Osteoblast (primary cell): ENCODE measurements at regions not wholly inside any gene's neighbourhood (a gene's known extent, or its start where the extent isn't known, plus 50 kb on each side); places are given as distances from the start of the nearest gene placed in this dataset.

Experiments used
- DNase-seq: peaks from one replicate; pipeline ENCODE4 v3.0.0; 2011; ENCODE audit warnings: low spot score, mixed read lengths; ENCODE audit not compliant: insufficient read length; ENCODE audit errors: missing footprints
- H2AFZ ChIP-seq: 2 replicates; pipeline ENCODE4 v1.6.0; 2011; ENCODE audit warnings: mild to moderate bottlenecking, low read length
- H3K27ac ChIP-seq: 2 replicates; pipeline ENCODE4 v1.5.1; 2011; ENCODE audit warnings: mild to moderate bottlenecking, low read depth, low read length, moderate library complexity
- H3K27me3 ChIP-seq: 2 replicates; pipeline ENCODE4 v1.6.0; 2012; ENCODE audit warnings: mild to moderate bottlenecking, control low read depth, inconsistent platforms, low read length, moderate library complexity; ENCODE audit not compliant: insufficient read depth
- H3K36me3 ChIP-seq: 2 replicates; pipeline ENCODE4 v1.5.1; 2011; ENCODE audit warnings: mild to moderate bottlenecking, low read length, control low read depth, moderate library complexity; ENCODE audit not compliant: insufficient read depth
- H3K4me1 ChIP-seq: 2 replicates; pipeline ENCODE4 v1.5.1; 2011; ENCODE audit warnings: mild to moderate bottlenecking, low read length, control low read depth, moderate library complexity; ENCODE audit not compliant: insufficient read depth
- H3K4me2 ChIP-seq: 2 replicates; pipeline ENCODE4 v1.6.0; 2011; ENCODE audit warnings: mild to moderate bottlenecking, low read length; ENCODE audit not compliant: insufficient read depth
- H3K4me3 ChIP-seq: fragments of 200-600 bp; sonication (generic); 3 replicates; pipeline ENCODE4 v1.5.1; 2012; ENCODE audit warnings: mild to moderate bottlenecking, low read length, inconsistent platforms; ENCODE audit not compliant: insufficient read depth
- H3K79me2 ChIP-seq: 2 replicates; pipeline ENCODE4 v1.6.0; 2012; ENCODE audit warnings: mild to moderate bottlenecking, low read length, control low read depth, inconsistent platforms; ENCODE audit not compliant: insufficient read depth
- H3K9me3 ChIP-seq: 2 replicates; pipeline ENCODE4 v1.5.1; 2011; ENCODE audit warnings: low read depth, low read length, control low read depth
- H4K20me1 ChIP-seq: 2 replicates; pipeline ENCODE4 v1.6.0; 2012; ENCODE audit warnings: mild to moderate bottlenecking, low read length, control low read depth; ENCODE audit not compliant: insufficient read depth
- TF ChIP-seq, protein P1 (sequence below): IDR thresholded peaks from 2 replicates; pipeline ENCODE4 v1.5.1; 2011; ENCODE audit warnings: mild to moderate bottlenecking, low read depth, low read length, moderate library complexity; ENCODE audit errors: extremely low read depth

DNA sequence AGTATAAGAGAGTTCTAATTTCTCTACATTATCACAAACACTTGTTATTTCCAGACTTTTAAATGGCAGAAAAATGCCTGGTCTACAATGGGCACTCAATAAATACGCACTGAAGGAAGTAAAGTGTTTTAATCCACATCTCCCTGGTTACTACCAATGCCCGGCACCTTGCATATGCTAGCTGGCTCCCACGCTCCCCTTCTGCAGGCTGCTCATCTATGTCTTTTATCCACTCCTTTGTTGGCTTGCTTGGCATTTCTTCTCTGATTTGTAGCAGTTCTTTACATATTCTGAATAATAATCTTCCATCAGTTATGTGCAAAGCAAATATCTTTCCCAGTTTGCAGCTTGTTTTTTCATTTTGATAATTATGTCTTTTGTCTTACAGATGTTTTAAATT lies 74.6 kb upstream of the PRR23E start:
- Histone ChIP-seq H3K4me1 (no peaks in the 10 kb centered on the region), H3K79me2 (no peaks in the 10 kb centered on the region)

DNA sequence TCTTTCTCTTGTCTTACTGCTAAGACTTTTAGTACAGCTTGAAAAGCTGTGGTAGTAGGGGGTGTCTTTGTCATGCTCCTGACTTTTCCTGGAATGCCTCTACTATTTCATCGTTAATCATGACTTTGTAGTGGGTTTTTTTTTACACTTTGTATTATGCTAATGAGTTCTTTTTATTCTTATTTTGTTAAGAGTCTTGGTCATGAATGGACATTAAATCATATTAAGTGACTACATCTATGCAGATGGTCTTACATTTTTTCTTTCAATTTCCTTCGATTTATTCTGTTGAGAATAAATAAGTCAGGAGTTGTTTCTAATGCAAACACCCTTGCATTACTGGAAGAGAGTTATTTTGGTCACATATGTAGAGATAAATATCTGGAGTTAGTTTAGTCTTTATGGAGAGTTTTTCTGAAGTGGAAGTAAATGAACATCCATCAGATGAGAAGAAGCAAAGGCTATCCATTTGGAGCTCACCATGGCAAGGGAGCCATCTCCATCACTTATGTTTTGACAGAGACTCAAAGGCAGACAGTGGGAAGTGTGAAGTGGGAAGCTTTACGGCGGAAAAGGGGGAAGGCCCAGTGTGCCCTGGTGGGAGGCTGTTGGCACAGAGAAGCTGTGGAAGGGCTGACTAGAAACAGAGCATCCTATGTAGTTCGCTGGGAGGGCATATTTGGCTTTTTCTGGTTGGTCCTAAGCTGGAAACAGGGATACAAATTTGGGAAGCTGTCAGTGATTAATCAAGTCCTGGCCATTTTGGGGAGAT lies 73.1 kb upstream of the PRR23E start:
- H3K4me3 ChIP-seq: no peak overlapping the region
- TF ChIP-seq, protein P1, sequence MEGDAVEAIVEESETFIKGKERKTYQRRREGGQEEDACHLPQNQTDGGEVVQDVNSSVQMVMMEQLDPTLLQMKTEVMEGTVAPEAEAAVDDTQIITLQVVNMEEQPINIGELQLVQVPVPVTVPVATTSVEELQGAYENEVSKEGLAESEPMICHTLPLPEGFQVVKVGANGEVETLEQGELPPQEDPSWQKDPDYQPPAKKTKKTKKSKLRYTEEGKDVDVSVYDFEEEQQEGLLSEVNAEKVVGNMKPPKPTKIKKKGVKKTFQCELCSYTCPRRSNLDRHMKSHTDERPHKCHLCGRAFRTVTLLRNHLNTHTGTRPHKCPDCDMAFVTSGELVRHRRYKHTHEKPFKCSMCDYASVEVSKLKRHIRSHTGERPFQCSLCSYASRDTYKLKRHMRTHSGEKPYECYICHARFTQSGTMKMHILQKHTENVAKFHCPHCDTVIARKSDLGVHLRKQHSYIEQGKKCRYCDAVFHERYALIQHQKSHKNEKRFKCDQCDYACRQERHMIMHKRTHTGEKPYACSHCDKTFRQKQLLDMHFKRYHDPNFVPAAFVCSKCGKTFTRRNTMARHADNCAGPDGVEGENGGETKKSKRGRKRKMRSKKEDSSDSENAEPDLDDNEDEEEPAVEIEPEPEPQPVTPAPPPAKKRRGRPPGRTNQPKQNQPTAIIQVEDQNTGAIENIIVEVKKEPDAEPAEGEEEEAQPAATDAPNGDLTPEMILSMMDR: no peak
- H3K9me3 ChIP-seq: no peaks in the 10 kb centered on the region
- no peak for DNase-seq
- no peak overlapping the region for H3K4me2 ChIP-seq
- no peaks in the 10 kb centered on the region for H3K36me3 ChIP-seq
- H2AFZ ChIP-seq: no peak overlapping the region
- no peaks in the 10 kb centered on the region for H3K4me1 ChIP-seq
- H3K79me2 ChIP-seq: no peaks in the 10 kb centered on the region
- no peak overlapping the region for H3K27ac ChIP-seq
- H4K20me1 ChIP-seq: peaks cover 2% of the 10 kb centered on the region
- H3K27me3 ChIP-seq: peaks cover 3% of the 10 kb centered on the region

More for the DNA sequence above, 74.6 kb upstream of the PRR23E start:
- H3K27me3 ChIP-seq: peaks cover 3% of the 10 kb centered on the region
- DNase-seq: no peak
- no peaks in the 10 kb centered on the region for H3K9me3 ChIP-seq
- peaks cover 2% of the 10 kb centered on the region for H4K20me1 ChIP-seq
- H2AFZ ChIP-seq: no peak overlapping the region
- H3K36me3 ChIP-seq: no peaks in the 10 kb centered on the region
- no peak overlapping the region for H3K27ac ChIP-seq
- H3K4me2 ChIP-seq: no peak overlapping the region
- H3K4me3 ChIP-seq: no peak overlapping the region
- TF ChIP-seq, protein P1: no peak

DNA sequence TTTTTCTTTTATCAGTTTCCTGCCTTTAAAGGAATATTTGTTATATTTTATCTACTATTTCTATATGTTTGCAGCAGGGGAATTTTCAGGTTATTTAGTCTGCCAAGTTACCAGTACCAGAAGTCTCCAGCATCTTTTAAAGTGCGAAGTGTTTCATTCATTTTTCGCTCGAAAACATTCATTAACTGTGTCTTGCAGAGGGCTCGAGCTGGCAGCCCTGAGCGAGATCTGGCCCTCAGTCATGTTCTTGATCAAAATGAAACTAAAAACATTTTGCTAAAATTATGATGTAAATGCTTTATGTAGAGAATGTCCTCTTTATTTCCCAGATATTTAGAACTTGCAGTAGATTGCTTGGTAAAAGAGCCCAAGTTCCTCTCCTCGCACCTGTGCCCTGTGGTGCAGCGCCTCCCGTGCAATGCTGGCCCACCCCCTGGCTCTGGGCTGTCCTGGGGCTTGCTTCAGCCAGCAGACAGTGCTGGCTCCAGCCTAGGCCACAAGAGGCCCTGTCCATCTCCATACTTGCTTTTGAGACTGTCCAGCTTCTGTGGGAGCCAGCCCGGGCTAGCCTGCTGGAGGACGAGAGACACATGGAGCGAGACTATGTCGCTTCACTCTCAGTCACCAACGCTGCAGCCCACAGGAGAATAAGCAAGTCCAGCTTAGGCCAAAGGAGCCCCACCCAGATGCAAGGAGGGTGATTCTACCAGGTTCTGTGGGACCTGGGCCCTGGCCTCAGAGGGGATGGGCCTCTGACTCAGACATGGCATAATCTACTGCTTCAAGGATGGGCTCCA lies 71.9 kb upstream of the PRR23E start:
- no peaks in the 10 kb centered on the region for H3K9me3 ChIP-seq
- no peak for DNase-seq
- peaks cover 2% of the 10 kb centered on the region for H4K20me1 ChIP-seq
- no peak overlapping the region for H3K4me2 ChIP-seq
- H3K4me3 ChIP-seq: no peak overlapping the region
- H3K79me2 ChIP-seq: no peaks in the 10 kb centered on the region
- H3K36me3 ChIP-seq: no peaks in the 10 kb centered on the region
- TF ChIP-seq, protein P1: no peak
- peaks cover 3% of the 10 kb centered on the region for H3K27me3 ChIP-seq
- no peak overlapping the region for H2AFZ ChIP-seq
- no peaks in the 10 kb centered on the region for H3K4me1 ChIP-seq
- H3K27ac ChIP-seq: no peak overlapping the region

DNA sequence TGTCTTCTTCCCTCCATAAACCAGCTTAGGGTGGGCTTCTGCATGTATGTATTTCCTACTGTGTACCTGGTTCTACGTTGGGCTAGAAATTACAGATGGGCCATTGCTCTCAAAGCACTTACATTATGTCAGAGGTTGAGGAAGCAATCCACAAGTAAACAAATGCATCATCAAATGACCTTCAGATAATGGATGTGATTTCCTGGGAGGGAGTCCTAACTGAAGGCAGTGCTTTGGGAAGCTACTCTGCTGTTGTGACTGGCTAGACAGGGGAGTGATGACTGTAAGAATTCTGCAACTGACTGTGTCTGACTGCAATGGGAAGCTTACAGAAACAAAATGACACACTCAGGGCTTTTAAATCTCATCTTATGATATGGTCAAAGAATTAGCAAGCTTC lies 71.0 kb upstream of the PRR23E start:
- no peak overlapping the region for H3K27ac ChIP-seq

More for the DNA sequence above, 71.0 kb upstream of the PRR23E start:
- H3K79me2 ChIP-seq: no peaks in the 10 kb centered on the region
- no peaks in the 10 kb centered on the region for H3K4me1 ChIP-seq
- peak; percentile 69 for DNase-seq
- H3K4me2 ChIP-seq: no peak overlapping the region
- H3K27me3 ChIP-seq: peaks cover 6% of the 10 kb centered on the region
- TF ChIP-seq, protein P1: no peak
- H2AFZ ChIP-seq: no peak overlapping the region
- H4K20me1 ChIP-seq: peaks cover 2% of the 10 kb centered on the region
- H3K4me3 ChIP-seq: no peak overlapping the region
- H3K9me3 ChIP-seq: no peaks in the 10 kb centered on the region
- H3K36me3 ChIP-seq: no peaks in the 10 kb centered on the region
